GM12874 (cell line): ENCODE measurements at regions not wholly inside any gene's neighbourhood (a gene's known extent, or its start where the extent isn't known, plus 50 kb on each side); places are given as distances from the start of the nearest gene placed in this dataset.

ENCODE experiments used
- TF ChIP-seq, protein P1 (sequence below): IDR thresholded peaks from 2 replicates; pipeline ENCODE4 v1.5.1; 2011; ENCODE audit warnings: low read depth, mild to moderate bottlenecking, control low read depth, low read length, moderate library complexity; ENCODE audit not compliant: insufficient read depth

GRCh38 chr12:83414981-83415380 lies 728.3 kb downstream of the TMTC2 start:
- TF ChIP-seq, protein P1, sequence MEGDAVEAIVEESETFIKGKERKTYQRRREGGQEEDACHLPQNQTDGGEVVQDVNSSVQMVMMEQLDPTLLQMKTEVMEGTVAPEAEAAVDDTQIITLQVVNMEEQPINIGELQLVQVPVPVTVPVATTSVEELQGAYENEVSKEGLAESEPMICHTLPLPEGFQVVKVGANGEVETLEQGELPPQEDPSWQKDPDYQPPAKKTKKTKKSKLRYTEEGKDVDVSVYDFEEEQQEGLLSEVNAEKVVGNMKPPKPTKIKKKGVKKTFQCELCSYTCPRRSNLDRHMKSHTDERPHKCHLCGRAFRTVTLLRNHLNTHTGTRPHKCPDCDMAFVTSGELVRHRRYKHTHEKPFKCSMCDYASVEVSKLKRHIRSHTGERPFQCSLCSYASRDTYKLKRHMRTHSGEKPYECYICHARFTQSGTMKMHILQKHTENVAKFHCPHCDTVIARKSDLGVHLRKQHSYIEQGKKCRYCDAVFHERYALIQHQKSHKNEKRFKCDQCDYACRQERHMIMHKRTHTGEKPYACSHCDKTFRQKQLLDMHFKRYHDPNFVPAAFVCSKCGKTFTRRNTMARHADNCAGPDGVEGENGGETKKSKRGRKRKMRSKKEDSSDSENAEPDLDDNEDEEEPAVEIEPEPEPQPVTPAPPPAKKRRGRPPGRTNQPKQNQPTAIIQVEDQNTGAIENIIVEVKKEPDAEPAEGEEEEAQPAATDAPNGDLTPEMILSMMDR, result no peak

DNA sequence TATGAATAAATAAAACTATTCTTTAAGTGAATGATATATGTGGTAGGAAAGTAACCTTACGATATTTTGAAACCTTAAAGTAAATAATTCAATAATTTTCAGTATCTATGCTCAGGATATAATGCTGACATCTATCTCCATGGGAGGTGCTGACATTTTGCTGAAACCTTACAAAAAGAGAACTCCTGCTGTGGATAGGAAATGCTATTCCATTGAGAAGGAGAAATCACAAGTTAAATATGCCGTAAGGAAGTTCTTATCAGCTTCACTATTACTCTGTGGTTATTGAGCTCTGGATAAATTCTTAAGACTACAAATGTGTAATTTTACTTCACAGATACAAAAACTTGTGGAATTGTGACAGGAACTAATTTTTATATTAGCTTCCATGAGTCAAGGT lies 722.1 kb downstream of the TMTC2 start:
- TF ChIP-seq, protein P1, result no peak

GRCh38 chr12:83408146-83408545 lies 721.4 kb downstream of the TMTC2 start:
- TF ChIP-seq, protein P1, result no peak

- TF ChIP-seq, protein P1, result no peak
Measured at GRCh38 chr12:83404521-83404920, 717.8 kb downstream of the TMTC2 start.

GRCh38 chr12:83390186-83390585 lies 703.5 kb downstream of the TMTC2 start:
- TF ChIP-seq, protein P1, result no peak

- TF ChIP-seq, protein P1, result 0 out of 2 replicates have a peak, but pooled peaks have one; percentile 22
Measured at GRCh38 chr12:83389237-83389996, 702.7 kb downstream of the TMTC2 start.

DNA sequence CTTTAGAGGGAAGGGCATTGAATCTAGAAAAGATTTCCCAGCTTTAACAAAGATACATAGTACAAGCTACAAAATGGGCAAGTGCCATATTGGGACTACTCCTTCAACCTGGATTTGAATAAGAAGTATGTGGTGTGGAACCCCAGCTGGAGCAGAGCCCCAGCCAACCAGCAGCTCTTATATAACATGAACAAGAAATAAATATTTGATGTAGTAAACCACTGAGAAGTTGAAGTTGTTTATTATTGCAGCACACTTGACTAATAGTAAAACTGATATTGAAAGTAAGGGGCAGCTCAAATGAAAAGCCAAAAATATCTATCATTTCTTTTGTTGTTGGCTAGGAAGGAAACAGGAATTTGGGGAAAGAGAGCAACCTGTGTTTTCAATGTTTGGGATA lies 701.8 kb downstream of the TMTC2 start:
- TF ChIP-seq, protein P1, result no peak
